AG10803 (cell line): ENCODE measurements at regions not wholly inside any gene's neighbourhood (a gene's known extent, or its start where the extent isn't known, plus 50 kb on each side); places are given as distances from the start of the nearest gene placed in this dataset.

Experiments
- DNase-seq: peaks from one replicate; pipeline ENCODE4 v3.0.0; 2010; ENCODE audit warnings: low read depth
- H3K4me3 ChIP-seq: 2 replicates; pipeline ENCODE4 v1.5.1; 2011; ENCODE audit warnings: mild to moderate bottlenecking, low read length, control low read depth
- TF ChIP-seq, protein P1 (sequence below): conservative IDR thresholded peaks from 2 replicates; pipeline ENCODE4 v1.5.1; 2011; ENCODE audit warnings: mild to moderate bottlenecking, low read length, control low read depth, inconsistent platforms

DNA sequence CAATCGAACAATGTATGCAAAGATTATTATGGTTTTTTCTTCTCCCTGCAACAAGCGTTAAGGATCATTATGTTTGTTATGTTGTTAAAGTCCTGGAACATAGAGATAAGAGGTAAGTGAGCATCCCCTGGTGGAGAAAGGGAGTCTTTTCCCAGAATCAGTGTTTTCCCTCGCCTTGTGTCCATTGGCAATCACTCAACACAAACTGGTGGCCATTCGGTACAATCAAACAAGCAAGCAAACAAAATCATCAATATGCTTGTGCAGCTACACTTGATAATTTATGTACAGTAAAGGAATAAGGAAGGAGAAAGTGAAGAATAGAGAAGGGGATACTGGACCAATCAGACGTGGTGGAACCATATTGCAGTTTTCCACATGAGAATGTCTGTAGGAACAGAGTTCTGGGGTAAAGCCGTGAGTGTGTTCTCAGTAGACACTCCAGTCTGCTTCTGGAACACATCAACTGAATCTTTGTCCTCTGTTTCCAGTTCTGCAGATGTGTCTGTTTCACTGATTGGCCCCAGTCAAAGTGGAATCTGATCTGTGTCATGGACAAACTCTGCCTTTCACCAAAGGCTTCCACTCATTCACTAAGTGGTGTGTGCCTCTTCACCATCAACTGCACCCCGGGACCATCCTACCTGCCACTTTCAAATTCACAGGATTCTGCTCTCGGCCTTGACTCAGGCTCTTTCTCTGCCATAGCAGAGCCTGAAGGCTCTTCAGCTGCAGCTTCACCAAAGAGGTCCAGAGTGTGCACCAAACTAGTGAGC lies 169.5 kb downstream of the AHSP start:
- no peak overlapping the region for H3K4me3 ChIP-seq
- TF ChIP-seq, protein P1, sequence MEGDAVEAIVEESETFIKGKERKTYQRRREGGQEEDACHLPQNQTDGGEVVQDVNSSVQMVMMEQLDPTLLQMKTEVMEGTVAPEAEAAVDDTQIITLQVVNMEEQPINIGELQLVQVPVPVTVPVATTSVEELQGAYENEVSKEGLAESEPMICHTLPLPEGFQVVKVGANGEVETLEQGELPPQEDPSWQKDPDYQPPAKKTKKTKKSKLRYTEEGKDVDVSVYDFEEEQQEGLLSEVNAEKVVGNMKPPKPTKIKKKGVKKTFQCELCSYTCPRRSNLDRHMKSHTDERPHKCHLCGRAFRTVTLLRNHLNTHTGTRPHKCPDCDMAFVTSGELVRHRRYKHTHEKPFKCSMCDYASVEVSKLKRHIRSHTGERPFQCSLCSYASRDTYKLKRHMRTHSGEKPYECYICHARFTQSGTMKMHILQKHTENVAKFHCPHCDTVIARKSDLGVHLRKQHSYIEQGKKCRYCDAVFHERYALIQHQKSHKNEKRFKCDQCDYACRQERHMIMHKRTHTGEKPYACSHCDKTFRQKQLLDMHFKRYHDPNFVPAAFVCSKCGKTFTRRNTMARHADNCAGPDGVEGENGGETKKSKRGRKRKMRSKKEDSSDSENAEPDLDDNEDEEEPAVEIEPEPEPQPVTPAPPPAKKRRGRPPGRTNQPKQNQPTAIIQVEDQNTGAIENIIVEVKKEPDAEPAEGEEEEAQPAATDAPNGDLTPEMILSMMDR, result peak; percentile 78
- DNase-seq, result peak; percentile 53

DNA sequence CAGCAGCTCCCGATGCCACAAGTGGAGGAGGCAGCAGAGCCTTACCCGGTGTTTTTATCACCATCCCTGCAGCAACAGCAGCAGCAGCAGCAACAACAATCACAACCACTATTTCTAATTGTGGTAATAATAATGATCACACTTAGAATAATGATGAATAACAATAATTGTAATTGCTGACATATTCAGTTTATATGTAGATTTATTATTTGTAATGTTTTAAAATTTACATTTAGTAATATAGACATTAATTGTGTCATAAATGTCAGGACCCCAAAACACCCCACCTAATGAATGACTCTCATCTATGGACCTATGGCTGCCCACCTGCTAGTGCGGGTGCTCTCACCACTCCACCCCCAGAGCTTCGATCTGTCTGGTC lies 170.0 kb downstream of the AHSP start:
- H3K4me3 ChIP-seq, result no peak overlapping the region
- DNase-seq, result no peak
- TF ChIP-seq, protein P1, result no peak

DNA sequence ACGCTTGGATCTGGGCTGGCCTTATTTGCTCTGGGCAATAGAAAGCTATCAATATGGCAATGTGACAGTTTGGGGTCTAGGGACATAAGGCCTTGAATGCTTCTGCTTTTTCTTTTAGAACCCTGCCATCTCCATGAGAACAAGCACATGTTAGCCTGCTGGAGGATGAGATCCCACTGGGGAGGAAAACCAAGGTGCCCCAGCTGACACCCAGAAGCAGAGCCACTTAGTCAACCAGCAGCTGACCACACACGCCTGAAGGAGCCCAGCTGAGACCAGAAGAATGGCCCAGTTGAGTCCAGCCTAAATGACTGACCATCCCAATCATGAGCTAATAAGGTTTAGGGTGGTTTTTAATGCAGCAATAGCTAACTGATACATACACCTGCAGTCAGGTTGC lies 171.2 kb downstream of the AHSP start:
- TF ChIP-seq, protein P1, result no peak
- no peak for DNase-seq
- no peak overlapping the region for H3K4me3 ChIP-seq

DNA sequence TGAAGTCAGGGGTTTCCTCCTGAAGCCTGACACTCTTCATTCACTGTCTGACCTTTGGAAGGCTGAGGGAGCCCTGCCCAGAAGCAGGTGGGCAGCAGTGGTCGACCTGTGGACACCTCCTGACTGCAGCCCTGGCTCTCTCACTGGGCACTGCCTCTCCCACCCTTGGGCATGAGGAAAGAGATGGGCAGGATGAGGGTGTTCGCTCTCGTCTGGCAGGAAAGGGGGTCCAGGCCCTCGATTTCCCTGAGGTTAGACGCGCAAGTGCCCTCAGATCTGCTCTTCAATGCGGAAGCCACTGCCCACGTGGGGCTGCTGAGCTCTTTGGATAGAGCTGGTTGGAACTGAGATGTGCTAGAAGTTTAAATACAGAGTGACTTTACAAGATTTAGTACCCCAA lies 171.9 kb downstream of the AHSP start:
- TF ChIP-seq, protein P1, result no peak
- DNase-seq, result no peak
- H3K4me3 ChIP-seq, result no peak overlapping the region

DNA sequence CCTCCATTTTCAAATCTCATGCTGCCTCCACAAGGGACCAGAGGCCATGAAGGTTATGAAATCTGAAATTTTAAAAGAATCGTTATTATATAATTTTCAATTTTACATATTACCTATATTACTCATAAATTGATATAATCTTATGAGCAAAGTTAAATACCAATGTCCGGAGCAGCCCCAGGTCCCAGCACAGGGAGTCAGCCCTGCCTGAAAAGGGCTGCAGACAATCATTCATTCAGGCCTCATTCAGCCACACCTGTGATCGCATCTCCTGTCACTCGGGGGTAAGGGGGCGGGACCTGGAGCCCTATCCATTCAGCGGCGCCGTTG lies 172.5 kb downstream of the AHSP start:
- peak overlapping the region; percentile 83 for H3K4me3 ChIP-seq
- TF ChIP-seq, protein P1, result no peak
- DNase-seq, result no peak

DNA sequence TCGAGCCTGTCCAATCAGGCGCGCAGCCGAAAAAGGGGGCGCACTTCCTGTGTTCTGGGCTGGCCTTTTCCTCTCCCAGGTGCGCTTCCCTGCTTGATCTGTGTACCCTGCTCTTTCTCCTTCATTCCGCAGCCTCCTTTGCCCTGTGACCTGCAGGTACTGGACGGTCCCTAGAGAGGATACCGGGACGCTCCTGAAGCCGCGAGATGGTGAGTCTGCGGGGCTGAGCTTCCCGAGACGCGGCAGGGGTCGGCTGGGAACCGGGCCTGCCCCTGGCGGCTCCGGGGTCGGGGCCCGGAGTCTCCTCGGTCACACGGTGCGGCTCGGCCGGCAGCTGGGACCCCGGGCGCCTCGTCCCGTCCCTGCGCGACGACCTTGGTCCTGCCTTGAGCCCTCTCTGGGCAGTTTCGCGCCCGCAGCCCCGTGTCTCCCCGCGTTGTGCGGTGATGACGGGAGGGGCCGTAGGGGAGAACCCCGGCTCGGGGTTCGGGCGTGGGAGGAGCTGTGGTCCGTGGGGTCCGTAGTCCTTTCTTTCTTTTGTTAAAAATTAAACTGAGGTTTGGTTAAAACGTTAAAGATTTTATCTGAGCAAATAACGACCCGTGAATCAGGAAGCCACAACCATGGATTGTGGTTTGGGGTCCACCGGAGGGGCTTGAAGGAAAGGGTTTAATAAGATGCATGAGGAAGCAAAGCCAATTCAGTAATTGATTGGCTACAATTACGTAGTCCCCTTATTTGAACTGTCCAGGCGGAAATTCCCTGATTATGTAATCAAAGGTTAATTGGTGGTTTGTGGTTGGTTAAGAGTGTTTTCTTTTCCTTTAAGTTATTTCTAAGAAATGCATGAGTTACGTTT lies 172.8 kb upstream of the ZNF267 start:
- TF ChIP-seq, protein P1, result peak; percentile 26
- peak; percentile 31 for DNase-seq
- H3K4me3 ChIP-seq, result peak overlapping the region; percentile 83

DNA sequence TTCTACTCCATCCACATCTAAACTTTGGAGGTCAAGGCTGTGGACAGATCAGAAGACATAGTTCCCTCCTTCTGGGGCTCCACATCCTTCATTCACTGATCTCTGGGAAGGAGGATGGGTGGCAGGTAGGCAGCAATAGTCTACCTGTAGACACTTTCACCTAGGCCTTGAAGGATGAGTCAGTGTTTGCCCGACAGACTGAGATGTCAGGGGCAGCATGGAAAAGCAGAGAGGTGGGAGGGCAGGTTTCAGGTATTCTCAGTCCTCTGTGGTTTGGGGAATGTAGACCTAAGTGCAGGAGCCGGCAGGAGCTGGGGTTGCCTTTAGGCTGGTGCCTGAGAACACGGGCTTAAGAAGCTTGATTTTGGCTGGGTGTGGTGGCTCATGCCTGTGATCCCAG lies 171.9 kb upstream of the ZNF267 start:
- H3K4me3 ChIP-seq, result no peak overlapping the region
- no peak for DNase-seq
- TF ChIP-seq, protein P1, result no peak
